ENCODE measurements at regions not wholly inside any gene's neighbourhood (a gene's known extent, or its start where the extent isn't known, plus 50 kb on each side); places are given as distances from the start of the nearest gene placed in this dataset.

GRCh38 chr20:24131684-24132083, 143.1 kb upstream of the GGTLC1 start:
- DNase-seq = no peak
- H3K27me3 ChIP-seq = no peaks in the 10 kb centered on the region
- no peak for FAIRE-seq
- no peak for TF ChIP-seq CTCF (IDR thresholded peaks at IDR 0.05)
- no peaks in the 10 kb centered on the region for H3K36me3 ChIP-seq
- H3K27ac ChIP-seq = peak overlapping the region in 1 of 4 donors; percentile 41
- no peak overlapping the region for H3K4me3 ChIP-seq
- ATAC-seq = no peak
- H3K4me1 ChIP-seq = no peaks in the 10 kb centered on the region
- WGBS, 2 donors = 44 to 57% methylated on average over 1 of the region's 1 CpG
- no peaks in the 10 kb centered on the region for H3K9me3 ChIP-seq
- intact Hi-C loops (cut with DNase I) = no loop called here

- no peaks in the 10 kb centered on the region for H3K36me3 ChIP-seq
- no peak overlapping the region for H3K27ac ChIP-seq
- no peaks in the 10 kb centered on the region for H3K4me1 ChIP-seq
- no peak for TF ChIP-seq CTCF (IDR thresholded peaks at IDR 0.05)
- intact Hi-C loops (cut with DNase I) = no loop called here
- DNase-seq = no peak
- no peak for ATAC-seq
- FAIRE-seq = no peak
- H3K27me3 ChIP-seq = no peaks in the 10 kb centered on the region
- no peaks in the 10 kb centered on the region for H3K9me3 ChIP-seq
- WGBS, 2 donors = 70 to 79% methylated on average over 4 of the region's 4 CpGs
- H3K4me3 ChIP-seq = no peak overlapping the region
These were observed 142.7 kb upstream of the GGTLC1 start for GRCh38 chr20:24131281-24131680.

GRCh38 chr20:24129641-24130040, 141.1 kb upstream of the GGTLC1 start:
- FAIRE-seq (no peak), ATAC-seq (no peak), DNase-seq (no peak)
- no peaks in the 10 kb centered on the region for H3K4me1 ChIP-seq
- no peaks in the 10 kb centered on the region for H3K9me3 ChIP-seq
- intact Hi-C loops (cut with DNase I) = no loop called here
- no peak overlapping the region for H3K27ac ChIP-seq
- no peak overlapping the region for H3K4me3 ChIP-seq
- H3K27me3 ChIP-seq = no peaks in the 10 kb centered on the region
- H3K36me3 ChIP-seq = no peaks in the 10 kb centered on the region
- 8 to 10% methylated on average over 1 of the region's 1 CpG for WGBS, 2 donors
- no peak for TF ChIP-seq CTCF (IDR thresholded peaks at IDR 0.05)

- 61 to 69% methylated on average over 10 of the region's 10 CpGs for WGBS, 2 donors
These were observed 136.5 kb upstream of the GGTLC1 start for GRCh38 chr20:24124951-24125650.

More at GRCh38 chr20:24124951-24125650, 136.5 kb upstream of the GGTLC1 start:
- no peak for TF ChIP-seq CTCF (IDR thresholded peaks at IDR 0.05)
- H3K9me3 ChIP-seq = no peaks in the 10 kb centered on the region
- H3K27me3 ChIP-seq = no peaks in the 10 kb centered on the region
- FAIRE-seq (no peak), DNase-seq (no peak), ATAC-seq (no peak)
- H3K4me3 ChIP-seq = no peak overlapping the region
- no peaks in the 10 kb centered on the region for H3K36me3 ChIP-seq
- intact Hi-C loops (cut with DNase I) = no loop called here
- no peak overlapping the region for H3K27ac ChIP-seq
- no peaks in the 10 kb centered on the region for H3K4me1 ChIP-seq
